ENCODE measurements at regions not wholly inside any gene's neighbourhood (a gene's known extent, or its start where the extent isn't known, plus 50 kb on each side); places are given as distances from the start of the nearest gene placed in this dataset.

DNA sequence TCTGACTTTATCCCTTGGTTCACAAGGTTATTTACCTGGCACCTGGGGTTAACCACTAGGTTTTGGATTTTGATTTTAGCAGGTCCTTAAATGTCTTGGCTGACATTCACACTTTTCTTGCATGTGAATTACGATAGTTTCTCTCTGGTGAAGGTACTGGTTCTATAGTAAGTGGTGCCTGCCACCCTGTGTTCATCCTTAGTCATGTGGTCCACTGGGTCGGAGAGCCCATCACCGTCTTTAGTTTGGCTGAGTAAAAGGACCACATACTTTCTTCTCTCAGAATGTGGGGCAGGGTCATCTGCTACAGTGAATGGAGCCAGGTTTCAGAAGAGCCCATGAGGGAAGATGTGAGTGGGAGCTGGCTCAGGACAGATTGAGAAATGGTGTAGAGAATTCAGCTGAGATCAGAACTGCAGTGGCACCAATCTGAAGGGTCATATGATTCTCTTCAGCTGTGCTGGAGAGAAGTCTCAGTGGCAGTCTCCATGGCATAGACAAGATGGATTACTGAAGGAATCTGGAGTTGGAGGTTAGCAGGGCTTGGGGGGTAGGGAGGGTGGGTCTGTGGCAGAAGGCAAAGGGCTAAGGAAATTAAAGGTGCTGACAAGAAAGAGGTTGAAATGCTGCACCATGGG, 310.4 kb downstream of the GPAT3 start:
- in situ Hi-C loops (cut with MboI; ENCODE audit: low sequenced_read_pairs in 4 of 4) = no loop called here
- Histone ChIP-seq H3K4me3 (no peak overlapping the region), H3K27ac (no peak overlapping the region), H3K27me3 (no peaks in the 10 kb centered on the region), H3K36me3 (no peaks in the 10 kb centered on the region), H3K9me3 (no peaks in the 10 kb centered on the region), H3K4me1 (no peaks in the 10 kb centered on the region)
- no peak for TF ChIP-seq POLR2A (IDR thresholded peaks at IDR 0.05)
- TF ChIP-seq, protein P1, sequence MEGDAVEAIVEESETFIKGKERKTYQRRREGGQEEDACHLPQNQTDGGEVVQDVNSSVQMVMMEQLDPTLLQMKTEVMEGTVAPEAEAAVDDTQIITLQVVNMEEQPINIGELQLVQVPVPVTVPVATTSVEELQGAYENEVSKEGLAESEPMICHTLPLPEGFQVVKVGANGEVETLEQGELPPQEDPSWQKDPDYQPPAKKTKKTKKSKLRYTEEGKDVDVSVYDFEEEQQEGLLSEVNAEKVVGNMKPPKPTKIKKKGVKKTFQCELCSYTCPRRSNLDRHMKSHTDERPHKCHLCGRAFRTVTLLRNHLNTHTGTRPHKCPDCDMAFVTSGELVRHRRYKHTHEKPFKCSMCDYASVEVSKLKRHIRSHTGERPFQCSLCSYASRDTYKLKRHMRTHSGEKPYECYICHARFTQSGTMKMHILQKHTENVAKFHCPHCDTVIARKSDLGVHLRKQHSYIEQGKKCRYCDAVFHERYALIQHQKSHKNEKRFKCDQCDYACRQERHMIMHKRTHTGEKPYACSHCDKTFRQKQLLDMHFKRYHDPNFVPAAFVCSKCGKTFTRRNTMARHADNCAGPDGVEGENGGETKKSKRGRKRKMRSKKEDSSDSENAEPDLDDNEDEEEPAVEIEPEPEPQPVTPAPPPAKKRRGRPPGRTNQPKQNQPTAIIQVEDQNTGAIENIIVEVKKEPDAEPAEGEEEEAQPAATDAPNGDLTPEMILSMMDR (IDR thresholded peaks at IDR 0.05 in 4 of 5, conservative IDR thresholded peaks at IDR 0.05 in 1 of 5) = no peak
- DNase-seq (no peak), ATAC-seq (no peak)
- intact Hi-C loops (cut with DNase I; ENCODE audit: low total_unique reads) = no loop called here

- in situ Hi-C loops (cut with MboI; ENCODE audit: low sequenced_read_pairs in 4 of 4) (no loop called here), intact Hi-C loops (cut with DNase I; ENCODE audit: low total_unique reads) (no loop called here)
- DNase-seq (no peak), ATAC-seq (no peak)
- Histone ChIP-seq H3K27me3 (no peaks in the 10 kb centered on the region), H3K4me3 (no peak overlapping the region), H3K36me3 (no peaks in the 10 kb centered on the region), H3K27ac (no peak overlapping the region), H3K4me1 (peaks cover 0 to 13% of the 10 kb centered on the region in 2 donors), H3K9me3 (no peaks in the 10 kb centered on the region)
- TF ChIP-seq, protein P1 (IDR thresholded peaks at IDR 0.05 in 4 of 5, conservative IDR thresholded peaks at IDR 0.05 in 1 of 5) = no peak
- no peak for TF ChIP-seq POLR2A (IDR thresholded peaks at IDR 0.05)
Measured at GRCh38 chr4:83839615-83840014, 303.7 kb downstream of the GPAT3 start.

- no peak overlapping the region for H3K27ac ChIP-seq
Measured at GRCh38 chr4:83837614-83838308, 301.9 kb downstream of the GPAT3 start.

GRCh38 chr4:83833920-83834319, 298.0 kb downstream of the GPAT3 start:
- ATAC-seq = no peak
- in situ Hi-C loops (cut with MboI; ENCODE audit: low sequenced_read_pairs in 4 of 4) = no loop called here
- no peak overlapping the region for H3K27ac ChIP-seq

More at GRCh38 chr4:83837614-83838308, 301.9 kb downstream of the GPAT3 start:
- Histone ChIP-seq H3K36me3 (no peaks in the 10 kb centered on the region), H3K4me3 (no peak overlapping the region), H3K27me3 (no peaks in the 10 kb centered on the region), H3K4me1 (peaks cover 0 to 13% of the 10 kb centered on the region in 2 donors), H3K9me3 (no peaks in the 10 kb centered on the region)
- DNase-seq = no peak
- in situ Hi-C loops (cut with MboI; ENCODE audit: low sequenced_read_pairs in 4 of 4) = no loop called here
- TF ChIP-seq POLR2A (IDR thresholded peaks at IDR 0.05) = no peak
- TF ChIP-seq, protein P1 (IDR thresholded peaks at IDR 0.05 in 4 of 5, conservative IDR thresholded peaks at IDR 0.05 in 1 of 5) = no peak
- no peak for ATAC-seq
- intact Hi-C loops (cut with DNase I; ENCODE audit: low total_unique reads) = no loop called here

More at GRCh38 chr4:83833920-83834319, 298.0 kb downstream of the GPAT3 start:
- H3K36me3 ChIP-seq = no peaks in the 10 kb centered on the region
- H3K4me1 ChIP-seq = peaks cover 0 to 12% of the 10 kb centered on the region in 2 donors
- no peaks in the 10 kb centered on the region for H3K9me3 ChIP-seq
- intact Hi-C loops (cut with DNase I; ENCODE audit: low total_unique reads) = no loop called here
- no peaks in the 10 kb centered on the region for H3K27me3 ChIP-seq
- no peak for DNase-seq
- TF ChIP-seq POLR2A (IDR thresholded peaks at IDR 0.05) = no peak
- TF ChIP-seq, protein P1 (IDR thresholded peaks at IDR 0.05 in 4 of 5, conservative IDR thresholded peaks at IDR 0.05 in 1 of 5) = no peak
- H3K4me3 ChIP-seq = no peak overlapping the region
